ENCODE measurements at regions not wholly inside any gene's neighbourhood (a gene's known extent, or its start where the extent isn't known, plus 50 kb on each side); places are given as distances from the start of the nearest gene placed in this dataset.

DNA sequence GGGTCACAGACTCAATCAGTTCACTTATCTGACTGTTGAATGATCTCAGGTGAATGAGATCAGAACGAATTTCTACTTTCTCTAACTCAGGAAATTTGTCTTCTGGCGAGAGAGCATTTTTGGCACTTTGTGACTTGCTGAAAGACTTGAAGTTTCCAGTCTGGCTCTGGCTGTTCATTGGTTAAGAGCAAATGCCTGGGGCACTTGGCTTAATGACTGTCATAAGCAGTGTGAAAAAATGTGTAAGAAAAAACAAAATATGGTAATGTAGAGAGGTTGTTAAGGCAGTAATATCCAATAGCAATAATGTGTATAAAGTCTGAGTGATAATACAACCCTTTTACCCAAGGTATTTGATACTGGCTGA lies 71.3 kb upstream of the PGRMC2 start:
- no peak for DNase-seq (ENCODE audit: low read depth in 2 of 2)

DNA sequence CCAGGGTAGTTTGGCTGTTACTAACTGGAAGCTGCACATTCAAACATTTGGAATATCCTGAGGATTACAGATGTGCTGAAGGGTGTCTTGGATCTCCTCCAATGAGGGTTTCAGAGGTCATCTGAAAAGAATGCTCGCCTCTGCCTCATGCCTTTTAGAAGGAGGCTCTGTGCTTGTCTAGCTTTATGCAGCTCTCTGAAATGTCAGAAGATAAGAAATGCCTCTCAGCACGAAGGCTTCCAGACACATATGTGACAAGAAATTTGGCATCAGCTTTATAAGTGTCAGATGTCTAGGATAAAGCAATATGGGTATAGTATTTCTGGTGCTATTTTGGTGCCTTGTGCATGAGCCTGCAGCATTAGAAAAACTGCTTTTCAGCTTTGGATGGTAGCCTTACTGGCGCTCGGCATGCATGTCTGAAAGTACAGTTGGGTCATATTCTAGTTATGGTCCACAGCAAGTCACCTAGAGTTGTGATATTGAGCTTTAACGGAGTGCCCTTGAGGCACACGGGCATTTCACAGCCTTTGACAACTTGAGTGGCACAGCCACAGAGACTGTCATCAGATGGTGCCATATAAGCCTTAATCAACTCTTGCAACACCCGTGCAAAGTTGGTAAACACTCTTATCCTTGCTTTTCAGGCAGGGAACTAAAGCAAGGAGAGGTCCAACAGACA lies 70.8 kb upstream of the PGRMC2 start:
- DNase-seq (ENCODE audit: low read depth in 2 of 2): no peak

DNA sequence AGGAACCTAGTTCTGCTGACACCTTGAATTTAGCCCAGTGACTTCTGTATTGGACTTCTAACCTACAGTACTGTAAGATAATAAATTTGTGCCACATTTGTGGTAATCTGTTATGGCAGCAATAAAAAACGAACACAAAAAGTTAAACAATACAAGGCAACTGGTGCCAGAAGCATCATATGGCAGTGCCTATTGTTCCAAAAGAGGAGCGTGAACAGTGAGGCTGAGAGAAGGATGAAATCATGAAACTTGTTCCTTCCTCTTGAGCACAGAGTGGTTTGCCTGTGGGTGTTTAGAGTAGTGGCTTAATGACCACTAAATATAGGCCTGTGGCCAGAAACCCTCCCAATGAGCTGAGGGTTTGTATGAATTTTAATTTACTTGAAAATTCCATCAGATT lies 69.7 kb upstream of the PGRMC2 start:
- DNase-seq (ENCODE audit: low read depth in 2 of 2): no peak

DNA sequence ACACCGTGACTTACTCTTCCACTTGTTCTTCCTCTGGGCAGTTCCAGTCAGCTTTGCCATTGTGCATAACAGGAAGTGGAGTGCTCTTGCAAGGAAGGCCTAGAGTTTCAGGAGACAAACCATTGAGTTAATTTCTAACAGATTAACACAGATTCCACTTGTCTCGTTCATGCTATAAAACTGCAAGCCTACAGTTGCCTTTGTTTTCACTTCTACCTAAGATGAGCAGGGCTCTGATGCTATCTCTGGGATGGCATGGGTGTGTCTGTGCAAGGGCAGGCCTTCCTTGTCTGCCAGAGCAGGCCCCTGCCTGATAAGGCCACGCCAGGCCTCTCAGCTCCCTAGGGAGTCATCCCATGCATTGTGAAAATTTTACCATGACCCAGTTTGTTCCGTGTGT lies 67.7 kb upstream of the PGRMC2 start:
- DNase-seq (ENCODE audit: low read depth in 2 of 2): no peak

DNA sequence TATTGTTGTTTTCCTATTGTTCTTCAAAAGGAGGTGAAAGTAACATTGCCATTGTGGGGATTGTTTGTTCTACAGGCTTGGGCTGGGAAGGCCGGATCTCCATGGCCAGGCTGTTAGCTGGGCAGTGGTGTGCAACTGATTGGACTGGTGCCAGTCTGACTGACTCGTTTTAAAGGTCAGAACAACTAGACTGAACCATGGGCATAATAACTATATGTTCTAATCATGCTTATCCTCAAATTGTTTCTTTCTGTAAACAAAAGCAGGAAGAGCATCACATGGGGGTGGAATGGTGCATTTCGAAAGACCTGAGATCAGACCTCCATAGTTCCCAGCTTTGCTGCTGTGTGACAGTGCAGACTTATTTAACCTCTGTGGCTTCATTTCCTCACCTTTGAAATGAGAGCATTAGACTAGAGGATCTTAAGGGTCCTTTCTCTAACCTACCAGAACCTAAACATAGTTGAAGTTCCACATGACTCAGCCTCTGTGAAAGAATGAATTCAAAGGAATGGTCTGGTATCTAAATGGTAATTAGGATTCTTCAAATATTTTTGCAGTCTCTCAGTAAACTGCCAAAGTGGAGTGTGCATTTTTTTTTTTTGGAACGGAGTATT lies 66.7 kb upstream of the PGRMC2 start:
- no peak for DNase-seq (ENCODE audit: low read depth in 2 of 2)

DNA sequence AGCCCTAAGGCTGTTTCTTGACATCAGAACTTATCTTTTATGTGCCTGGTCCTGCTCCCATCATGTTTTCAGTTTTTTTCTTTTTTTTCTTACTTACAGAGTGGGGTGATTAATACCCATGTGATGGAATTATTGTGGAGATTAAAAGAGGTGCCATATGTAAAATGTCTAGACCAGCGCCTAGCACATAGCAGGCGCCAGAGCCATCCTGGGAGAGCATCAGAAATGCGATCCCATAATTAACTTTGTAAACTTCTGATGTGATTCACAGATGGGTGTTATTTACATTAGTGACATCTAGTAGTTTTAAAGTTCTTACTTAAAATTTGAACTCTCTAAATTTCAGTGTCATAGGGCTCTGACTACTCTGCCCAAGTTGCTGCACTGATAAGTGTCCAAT lies 66.2 kb upstream of the PGRMC2 start:
- no peak for DNase-seq (ENCODE audit: low read depth in 2 of 2)

DNA sequence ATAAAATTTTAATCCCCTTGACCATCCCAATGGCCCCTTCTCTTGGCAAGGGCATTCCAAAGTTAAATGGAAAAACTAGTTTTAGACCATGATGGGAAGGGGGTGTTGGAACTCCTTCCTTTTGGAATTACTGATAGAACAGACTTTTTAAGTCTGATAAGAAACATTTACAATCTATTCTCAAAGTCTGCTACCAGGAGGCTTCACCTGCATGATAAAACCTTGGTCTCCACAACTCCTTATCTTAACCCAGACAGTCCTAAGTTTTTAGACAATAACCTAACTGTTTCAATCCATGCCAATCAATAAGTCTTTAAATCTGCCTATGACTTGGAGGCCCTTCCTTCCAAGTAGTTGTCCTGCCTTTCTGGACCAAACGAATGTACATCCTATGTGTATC lies 63.9 kb upstream of the PGRMC2 start:
- no peak for DNase-seq (ENCODE audit: low read depth in 2 of 2)

DNA sequence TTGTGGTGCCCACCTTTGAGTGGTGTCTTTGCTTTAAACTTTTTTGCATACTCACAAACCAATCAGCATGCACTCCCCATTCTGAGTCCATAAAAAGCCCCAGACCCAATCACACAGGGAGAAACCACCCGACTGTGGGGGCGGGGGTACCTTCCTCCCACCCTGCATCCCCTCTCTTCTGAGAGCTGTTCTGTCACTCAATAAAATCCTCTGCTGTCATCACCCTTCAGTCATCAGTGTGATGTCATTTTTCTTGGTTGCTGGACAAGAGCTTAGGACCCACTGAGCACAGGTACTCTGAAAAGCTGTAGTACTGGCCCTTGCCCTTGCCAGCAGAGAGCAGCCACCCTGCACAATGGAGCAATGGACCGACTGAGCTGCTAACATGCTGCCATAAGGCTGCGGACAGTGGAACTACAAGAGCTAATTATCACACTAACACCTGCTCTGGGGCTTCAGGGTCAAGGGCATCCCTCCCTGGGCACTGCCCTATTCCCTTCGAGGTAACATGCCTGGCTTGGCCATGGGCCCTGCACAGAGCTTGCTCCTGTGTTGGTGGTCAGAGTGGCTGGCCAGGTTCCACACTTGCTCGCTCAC lies 62.9 kb upstream of the PGRMC2 start:
- DNase-seq (ENCODE audit: low read depth in 2 of 2): no peak

DNA sequence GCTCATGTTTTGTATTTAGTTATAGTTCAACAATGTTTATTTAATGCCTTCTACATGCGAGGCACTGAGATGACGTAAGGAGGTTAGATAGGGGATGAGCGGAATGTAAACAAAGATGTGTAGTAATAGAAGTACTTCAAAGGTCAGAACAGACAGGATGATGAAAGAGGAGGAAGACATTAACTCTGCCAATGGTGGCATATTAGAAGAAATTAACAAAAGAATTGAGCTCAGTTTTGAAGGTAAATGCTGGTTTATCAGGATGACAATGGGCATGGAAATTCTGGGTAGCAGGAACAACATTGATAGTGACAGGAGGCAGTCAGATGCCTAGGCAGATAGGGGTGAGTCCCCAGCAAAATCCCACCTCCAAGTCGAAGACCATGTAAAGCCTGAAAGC lies 62.3 kb upstream of the PGRMC2 start:
- DNase-seq (ENCODE audit: low read depth in 2 of 2): no peak

DNA sequence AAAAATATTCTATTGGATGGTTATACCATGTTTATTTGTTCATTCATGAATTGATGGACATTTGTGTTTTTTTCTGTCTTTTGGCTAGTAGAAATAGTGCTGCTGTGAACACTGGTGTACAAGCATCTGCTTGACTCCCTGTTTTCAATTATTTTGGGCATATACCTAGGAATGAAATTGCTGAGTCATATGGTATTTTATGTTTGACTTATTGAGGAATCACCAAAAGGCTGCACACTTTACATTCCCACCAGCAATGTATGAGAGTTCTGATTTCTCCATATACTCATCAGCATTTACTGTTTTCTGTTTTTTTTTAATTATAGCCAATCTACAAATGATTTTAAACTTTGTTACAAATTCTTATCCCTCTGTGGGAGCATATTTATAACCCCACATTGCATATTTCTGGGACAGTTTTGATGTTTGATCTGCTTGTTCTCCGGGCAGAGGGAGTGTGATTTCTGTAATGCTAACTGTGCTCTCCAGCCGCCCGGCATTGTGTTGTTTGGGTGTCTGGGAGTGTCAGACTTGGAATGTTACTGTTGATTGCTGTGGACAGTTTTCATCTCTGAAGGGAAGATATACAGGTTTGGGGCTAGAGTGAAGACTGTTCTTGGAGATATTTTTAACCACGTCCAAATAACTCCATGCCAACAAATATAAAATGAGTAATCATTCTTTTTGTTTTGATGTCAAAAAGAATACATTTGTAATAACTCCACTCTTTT lies 60.5 kb upstream of the PGRMC2 start:
- no peak for DNase-seq (ENCODE audit: low read depth in 2 of 2)

DNA sequence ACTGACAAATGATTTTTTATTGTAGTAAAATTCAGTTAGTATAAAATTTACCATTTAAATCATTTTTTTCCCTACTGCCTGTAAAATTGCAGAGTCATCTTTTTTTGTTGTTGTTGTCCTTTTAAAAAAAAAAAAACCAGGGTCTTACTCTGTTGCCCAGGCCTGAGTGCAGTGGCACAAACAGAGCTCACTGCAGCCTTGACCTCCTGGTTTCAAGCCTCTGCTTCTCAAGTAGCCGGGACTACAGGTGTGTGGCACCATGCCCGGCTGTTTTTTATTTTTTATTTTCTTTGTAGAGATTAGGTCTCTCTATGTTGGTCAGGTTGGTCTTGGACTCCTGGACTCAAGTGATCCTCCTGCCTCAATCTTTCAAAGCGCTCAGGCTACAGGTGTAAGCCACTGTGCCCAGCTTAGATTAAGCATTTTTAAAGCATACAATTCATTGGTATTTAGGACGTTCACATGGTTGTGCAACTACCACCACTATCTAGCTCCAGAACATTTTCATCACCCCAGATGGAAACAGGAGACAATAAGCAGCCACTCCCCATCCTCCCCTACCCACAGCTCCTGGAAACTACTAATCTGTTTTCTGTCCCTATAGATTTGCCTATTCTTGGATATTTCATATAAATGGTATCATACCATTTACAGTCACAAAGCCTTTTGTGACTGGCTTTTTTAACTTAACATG lies 59.7 kb upstream of the PGRMC2 start:
- DNase-seq (ENCODE audit: low read depth in 2 of 2): no peak

DNA sequence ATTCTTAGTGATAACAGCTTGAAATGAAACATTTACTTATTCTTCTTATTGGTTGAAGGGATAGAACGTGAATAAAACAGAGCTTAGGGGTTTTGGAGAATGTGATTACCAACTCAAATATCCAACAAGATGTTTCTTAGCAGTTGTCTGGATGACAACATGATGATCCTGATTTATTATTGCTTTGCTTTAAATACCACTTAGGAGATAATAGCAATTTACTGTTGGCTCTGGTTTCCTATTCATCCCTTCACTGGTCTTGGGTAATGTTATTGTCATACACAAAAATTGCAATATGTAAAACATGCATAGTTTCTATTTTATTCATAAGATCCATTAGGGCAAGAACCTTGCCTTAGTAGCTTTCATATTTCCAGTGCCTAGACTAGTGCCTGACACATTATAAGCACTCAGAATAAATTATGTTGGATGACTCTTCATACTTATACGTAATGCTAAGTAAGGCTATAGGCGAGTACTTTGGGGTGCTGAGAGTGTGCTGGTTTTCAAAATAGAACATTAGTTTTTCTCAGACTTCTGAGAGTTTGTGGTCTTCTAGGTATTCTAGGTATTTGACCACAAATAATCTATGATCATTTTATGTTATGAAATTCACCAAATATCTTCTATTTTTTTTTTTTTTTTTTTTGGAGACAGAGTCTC lies 58.6 kb upstream of the PGRMC2 start:
- DNase-seq (ENCODE audit: low read depth in 2 of 2): no peak

DNA sequence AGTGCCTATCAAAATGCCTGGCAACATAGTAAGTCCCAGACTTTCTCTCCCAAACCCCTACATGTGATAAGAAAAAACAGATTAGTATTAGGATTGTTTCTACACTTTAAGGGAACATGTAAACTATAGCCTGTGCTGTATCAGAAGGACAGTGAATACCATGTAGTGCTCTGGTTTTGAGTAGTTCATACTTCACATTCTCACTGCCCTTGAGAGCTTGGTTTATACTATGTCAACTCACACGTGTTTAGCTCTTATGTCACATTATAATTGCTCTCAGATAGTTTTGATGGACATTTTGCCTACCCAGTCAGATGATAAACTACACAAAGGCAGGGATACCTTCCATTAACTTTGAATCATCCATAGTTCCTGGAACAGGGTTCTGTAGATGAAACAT lies 58.0 kb upstream of the PGRMC2 start:
- DNase-seq (ENCODE audit: low read depth in 2 of 2): no peak

DNA sequence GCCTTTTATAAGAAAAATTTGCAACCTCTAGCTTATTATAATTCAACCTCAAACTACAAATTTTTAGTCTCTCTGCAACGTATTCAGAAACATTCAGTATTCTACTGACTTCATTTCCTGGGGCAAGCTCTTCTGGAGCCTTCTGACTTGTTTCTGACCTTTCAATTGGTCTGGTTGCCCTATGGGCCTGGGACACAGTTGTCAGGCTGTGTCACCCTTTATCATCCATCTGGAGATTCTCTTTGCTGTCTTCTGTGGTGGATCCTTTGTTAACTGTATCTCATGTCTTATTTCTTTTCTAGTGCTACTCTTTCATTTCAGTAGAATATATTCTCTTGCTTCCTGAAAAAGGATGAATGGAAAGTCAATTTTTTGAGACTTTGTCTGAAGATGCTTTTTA lies 55.1 kb upstream of the PGRMC2 start:
- DNase-seq (ENCODE audit: low read depth in 2 of 2): no peak

DNA sequence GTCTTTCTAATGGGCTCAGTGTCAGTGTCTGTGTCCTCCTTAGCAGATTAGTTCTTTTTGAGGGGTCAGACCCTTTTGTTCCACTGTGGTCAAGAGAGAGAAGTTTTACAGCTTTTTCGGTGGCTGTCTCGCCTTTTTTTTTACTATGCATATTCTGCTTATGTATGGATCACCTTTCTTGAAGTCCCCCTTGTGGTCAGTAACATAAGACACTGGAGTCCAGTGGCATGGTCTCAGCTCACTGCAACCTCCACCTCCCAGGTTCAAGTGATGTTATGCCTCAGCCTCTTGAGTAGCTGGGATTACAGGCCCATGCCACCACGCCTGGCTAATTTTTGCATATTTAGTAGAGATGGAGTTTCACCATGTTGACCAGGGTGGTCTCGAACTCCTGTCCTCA lies 54.0 kb upstream of the PGRMC2 start:
- DNase-seq (ENCODE audit: low read depth in 2 of 2): no peak

DNA sequence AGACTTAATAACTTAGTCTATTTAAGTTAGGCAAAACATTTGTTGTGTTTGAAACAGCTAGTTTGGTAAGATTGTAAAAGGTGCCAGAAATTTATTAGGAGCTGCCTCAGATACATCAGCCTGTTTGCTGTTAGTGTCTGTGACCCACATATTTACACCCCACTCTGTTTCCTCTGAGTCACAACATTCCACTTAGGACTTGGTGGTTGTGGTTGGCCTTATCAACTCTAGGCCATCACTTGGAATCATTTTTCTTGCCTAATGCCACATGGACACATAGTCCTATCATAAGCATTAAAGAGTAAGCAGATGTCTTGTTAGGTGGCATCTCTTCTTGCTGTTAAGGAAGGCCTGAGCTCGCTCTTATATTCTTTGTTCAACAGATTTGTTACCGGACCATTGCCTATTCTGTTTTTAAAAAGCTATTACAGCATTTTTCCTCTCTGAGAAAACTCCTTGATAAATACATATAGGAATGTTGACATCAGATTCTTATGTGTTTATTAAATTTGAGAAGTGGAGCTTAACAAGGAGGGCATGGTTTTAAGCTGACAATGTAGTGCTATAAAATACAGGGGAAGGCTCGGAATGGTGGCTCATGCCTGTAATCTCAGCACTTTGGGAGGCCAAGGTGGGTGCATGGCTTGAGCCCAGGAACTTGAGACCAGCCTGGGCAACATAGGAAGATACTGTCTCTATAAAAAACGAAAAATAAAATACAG lies 51.2 kb upstream of the PGRMC2 start:
- DNase-seq (ENCODE audit: low read depth in 2 of 2): no peak

DNA sequence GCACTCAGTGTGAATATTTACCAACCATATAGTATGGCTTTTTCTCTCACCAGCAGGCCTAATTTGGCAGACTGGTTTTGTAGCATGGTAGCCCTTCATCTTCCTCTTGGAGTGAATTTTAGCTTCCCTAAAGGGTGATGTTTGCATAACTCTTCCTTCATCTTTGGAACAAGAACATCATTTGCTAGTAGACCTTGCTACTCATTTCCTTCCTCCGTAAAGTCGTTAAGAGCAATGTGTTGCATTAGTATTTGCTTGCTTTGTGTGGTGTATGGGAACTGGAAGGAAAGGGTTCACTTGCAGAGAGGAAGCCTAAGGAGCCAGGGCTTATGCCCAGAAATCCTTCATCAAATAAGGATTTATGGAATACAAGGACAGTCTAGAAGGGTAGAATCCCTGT lies 50.2 kb upstream of the PGRMC2 start:
- no peak for DNase-seq (ENCODE audit: low read depth in 2 of 2)

Measured in activated CD4-positive, alpha-beta T cell treated with anti-CD3 and anti-CD28 coated beads for 24 hours (primary cell).